K562 (cell line): ENCODE measurements at regions not wholly inside any gene's neighbourhood (a gene's known extent, or its start where the extent isn't known, plus 50 kb on each side); places are given as distances from the start of the nearest gene placed in this dataset.

Experiments
- KLF13 ChIP-seq: fragments of 450-650 bp; IDR thresholded peaks from 2 replicates; pipeline ENCODE4 v1.6.1; 2016; ENCODE audit warnings: missing genetic modification characterization, low read depth, mild to moderate bottlenecking, missing compliant biosample characterization, moderate library complexity, borderline replicate concordance
- SMAD2 ChIP-seq: fragments of 150-350 bp; IDR thresholded peaks from 2 replicates; pipeline ENCODE4 v1.6.1; 2014; ENCODE audit warnings: low read depth, mild to moderate bottlenecking, low read length
- ZNF274 ChIP-seq: IDR thresholded peaks from 2 replicates; pipeline ENCODE4 v1.6.1; 2011; ENCODE audit warnings: low read depth, mild to moderate bottlenecking, low read length, moderate library complexity, borderline replicate concordance
- ZNF318 ChIP-seq, 2 experiments: fragments of 450-650 bp; IDR thresholded peaks; 2 replicates each; pipeline ENCODE4 v1.6.1; 2016; ENCODE audit warnings: mild to moderate bottlenecking in 2 of 2, borderline replicate concordance in 1 of 2, low read depth in 1 of 2, moderate library complexity in 1 of 2

DNA sequence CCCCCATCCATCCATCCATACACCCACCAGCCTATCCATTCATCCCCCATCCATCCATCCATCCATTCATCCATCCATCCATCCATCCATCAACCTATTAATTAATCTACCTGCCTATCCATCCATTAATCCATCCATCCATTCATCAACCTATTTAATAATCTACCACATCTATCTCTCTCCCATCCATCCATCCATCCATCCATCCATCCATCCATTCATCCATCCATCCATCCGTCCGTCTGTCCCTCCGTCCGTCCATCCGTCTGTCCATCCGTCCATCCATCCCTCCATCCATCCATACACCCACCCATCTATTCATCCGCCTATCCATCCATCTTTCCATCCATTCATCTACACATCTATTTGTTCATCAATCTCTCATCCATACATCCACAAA lies 205.3 kb downstream of the VRK1 start:
- TF ChIP-seq ZNF274 (no peak), SMAD2 (no peak), KLF13 (tag) (no peak), ZNF318 (IDR thresholded peaks at IDR 0.05; ENCODE audit: borderline replicate concordance in 1 of 2, low read depth in 1 of 2) (no peak)
